ENCODE measurements at regions not wholly inside any gene's neighbourhood (a gene's known extent, or its start where the extent isn't known, plus 50 kb on each side); places are given as distances from the start of the nearest gene placed in this dataset.

DNA sequence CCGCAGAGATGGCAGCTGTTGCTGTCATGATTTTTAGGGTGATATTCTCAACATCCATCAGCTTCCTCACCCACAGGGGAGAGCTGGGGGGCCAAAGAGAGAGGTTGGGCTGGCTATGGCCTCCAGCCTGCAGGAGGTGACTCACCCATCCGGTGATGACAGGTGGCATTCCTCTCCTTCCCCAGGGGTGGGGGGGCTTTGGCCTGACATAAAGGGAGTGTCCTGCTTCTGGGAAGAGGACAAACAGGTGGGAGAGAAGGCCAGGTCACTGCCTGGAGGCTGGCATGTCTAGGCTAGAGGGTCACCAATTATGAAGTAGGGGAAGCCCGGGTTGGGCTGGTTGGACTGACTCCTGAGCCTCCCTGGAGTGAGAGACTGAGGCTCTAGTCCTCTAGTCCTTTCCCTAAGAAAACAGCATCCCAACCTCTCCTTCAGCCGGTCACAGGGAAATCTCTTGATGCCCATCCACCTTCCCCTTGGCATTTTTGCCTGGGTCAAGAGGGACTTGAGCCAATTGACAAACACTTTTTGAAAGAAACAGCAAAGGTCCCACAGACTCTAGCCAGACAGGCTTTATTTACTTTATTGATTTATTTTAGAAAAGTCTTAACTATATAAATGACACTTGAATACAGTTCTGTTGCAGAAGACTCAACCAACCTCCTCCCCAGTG lies 79.8 kb upstream of the ZNF716 start:
- Histone ChIP-seq H3K4me3 (no peak overlapping the region), H3K36me3 (ENCODE audit: low read depth) (no peaks in the 10 kb centered on the region), H3K4me1 (ENCODE audit: low read depth) (no peaks in the 10 kb centered on the region), H3K9me3 (peaks cover 79% of the 10 kb centered on the region)
- DNase-seq (no peak), ATAC-seq (no peak)
- intact Hi-C loops (cut with DNase I, micrococcal nuclease): no loop called here
- TF ChIP-seq, protein P1, sequence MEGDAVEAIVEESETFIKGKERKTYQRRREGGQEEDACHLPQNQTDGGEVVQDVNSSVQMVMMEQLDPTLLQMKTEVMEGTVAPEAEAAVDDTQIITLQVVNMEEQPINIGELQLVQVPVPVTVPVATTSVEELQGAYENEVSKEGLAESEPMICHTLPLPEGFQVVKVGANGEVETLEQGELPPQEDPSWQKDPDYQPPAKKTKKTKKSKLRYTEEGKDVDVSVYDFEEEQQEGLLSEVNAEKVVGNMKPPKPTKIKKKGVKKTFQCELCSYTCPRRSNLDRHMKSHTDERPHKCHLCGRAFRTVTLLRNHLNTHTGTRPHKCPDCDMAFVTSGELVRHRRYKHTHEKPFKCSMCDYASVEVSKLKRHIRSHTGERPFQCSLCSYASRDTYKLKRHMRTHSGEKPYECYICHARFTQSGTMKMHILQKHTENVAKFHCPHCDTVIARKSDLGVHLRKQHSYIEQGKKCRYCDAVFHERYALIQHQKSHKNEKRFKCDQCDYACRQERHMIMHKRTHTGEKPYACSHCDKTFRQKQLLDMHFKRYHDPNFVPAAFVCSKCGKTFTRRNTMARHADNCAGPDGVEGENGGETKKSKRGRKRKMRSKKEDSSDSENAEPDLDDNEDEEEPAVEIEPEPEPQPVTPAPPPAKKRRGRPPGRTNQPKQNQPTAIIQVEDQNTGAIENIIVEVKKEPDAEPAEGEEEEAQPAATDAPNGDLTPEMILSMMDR (IDR thresholded peaks at IDR 0.05): no peak

DNA sequence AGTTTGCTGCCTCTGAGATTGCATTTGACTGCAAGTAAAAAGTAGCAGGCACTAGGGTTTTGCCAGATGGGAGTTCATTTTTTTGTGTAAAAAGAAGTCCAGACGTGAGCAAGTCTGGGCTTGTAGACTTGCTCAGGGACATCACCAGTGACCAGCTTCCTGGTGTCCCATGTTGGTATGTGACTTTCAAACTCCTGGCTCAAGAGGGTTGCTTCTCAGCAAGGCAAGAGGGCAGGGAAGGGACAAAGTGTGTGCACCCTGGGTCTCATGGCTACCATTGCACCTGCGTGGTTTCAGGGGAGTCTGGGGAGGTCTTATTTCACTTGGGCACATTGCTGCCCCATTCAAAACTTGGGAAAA lies 79.3 kb upstream of the ZNF716 start:
- no peak overlapping the region for H3K4me3 ChIP-seq
- DNase-seq (no peak), ATAC-seq (no peak)
- H3K4me1 ChIP-seq (ENCODE audit: low read depth): no peaks in the 10 kb centered on the region
- intact Hi-C loops (cut with DNase I, micrococcal nuclease): no loop called here
- TF ChIP-seq, protein P1 (IDR thresholded peaks at IDR 0.05): no peak
- peaks cover 74% of the 10 kb centered on the region for H3K9me3 ChIP-seq
- no peaks in the 10 kb centered on the region for H3K36me3 ChIP-seq (ENCODE audit: low read depth)

DNA sequence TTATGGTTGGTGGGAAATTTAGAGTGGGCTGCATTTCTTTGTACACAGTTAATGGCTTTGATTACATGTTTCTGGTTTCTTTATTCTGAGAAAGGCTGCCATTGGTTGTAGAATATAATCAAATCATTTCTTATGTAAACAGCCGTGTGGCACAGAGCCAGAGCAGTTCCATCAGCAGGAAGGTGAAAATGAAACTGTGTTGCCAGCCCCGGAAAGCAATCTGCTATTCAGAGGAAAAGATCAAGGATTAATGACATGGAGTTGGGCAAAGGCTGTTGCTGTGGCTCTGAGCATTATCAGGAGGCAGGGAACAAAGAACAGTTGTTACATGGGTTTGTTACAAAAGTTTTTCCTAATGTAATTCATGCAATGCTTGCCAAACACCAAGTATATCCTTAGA lies 74.2 kb upstream of the ZNF716 start:
- Histone ChIP-seq H3K36me3 (ENCODE audit: low read depth) (no peaks in the 10 kb centered on the region), H3K9me3 (peaks cover 72% of the 10 kb centered on the region), H3K4me3 (no peak overlapping the region), H3K4me1 (ENCODE audit: low read depth) (no peaks in the 10 kb centered on the region)
- intact Hi-C loops (cut with DNase I, micrococcal nuclease): no loop called here
- DNase-seq: no peak
- TF ChIP-seq, protein P1 (IDR thresholded peaks at IDR 0.05): no peak
- ATAC-seq: no peak

DNA sequence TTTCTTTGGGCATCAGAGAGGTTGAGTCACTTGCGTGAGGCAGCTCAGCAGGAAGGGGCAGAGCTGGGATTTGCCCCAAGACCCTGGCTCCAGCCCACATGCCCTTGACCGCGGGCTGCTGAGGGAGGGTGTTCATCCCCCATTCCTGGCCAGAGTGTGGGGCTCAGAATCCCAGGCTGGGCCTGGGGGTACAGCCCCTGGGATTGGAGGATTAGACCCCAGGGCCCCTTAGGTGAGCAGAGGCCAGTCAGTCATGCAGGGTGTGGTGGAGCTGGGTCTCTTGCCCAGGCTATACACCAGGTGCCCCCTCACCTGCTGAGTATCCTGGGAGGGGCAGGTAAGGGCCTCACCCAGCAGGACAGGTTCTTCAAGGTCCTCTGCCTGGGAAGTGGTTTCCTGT lies 68.4 kb upstream of the ZNF716 start:
- H3K9me3 ChIP-seq: peaks cover 75% of the 10 kb centered on the region
- intact Hi-C loops (cut with DNase I, micrococcal nuclease): no loop called here
- ATAC-seq: no peak
- no peaks in the 10 kb centered on the region for H3K4me1 ChIP-seq (ENCODE audit: low read depth)
- DNase-seq: no peak
- TF ChIP-seq, protein P1 (IDR thresholded peaks at IDR 0.05): no peak
- H3K36me3 ChIP-seq (ENCODE audit: low read depth): no peaks in the 10 kb centered on the region
- H3K4me3 ChIP-seq: no peak overlapping the region

DNA sequence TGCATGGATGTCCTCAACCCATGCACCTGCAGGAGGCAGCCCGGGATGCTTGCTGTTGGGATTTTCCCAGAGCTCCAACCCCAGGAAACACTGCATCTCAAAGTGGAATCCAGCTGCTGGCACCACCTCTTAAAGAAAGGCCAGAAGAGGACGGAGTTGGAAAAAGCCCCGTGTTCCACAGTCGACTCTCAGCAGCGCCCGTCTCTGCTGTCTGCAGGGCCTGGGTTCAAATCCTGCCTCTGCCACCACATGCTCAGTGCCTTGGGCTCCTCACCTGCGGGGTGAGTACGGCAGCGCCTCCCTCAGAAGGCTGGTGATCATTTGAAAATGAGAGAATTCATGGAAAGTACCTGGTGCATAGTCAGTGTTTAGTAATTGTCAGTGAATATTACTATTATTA lies 65.6 kb upstream of the ZNF716 start:
- ATAC-seq (no peak), DNase-seq (no peak)
- Histone ChIP-seq H3K9me3 (peaks cover 81% of the 10 kb centered on the region), H3K36me3 (ENCODE audit: low read depth) (no peaks in the 10 kb centered on the region), H3K4me3 (no peak overlapping the region), H3K4me1 (ENCODE audit: low read depth) (no peaks in the 10 kb centered on the region)
- TF ChIP-seq, protein P1 (IDR thresholded peaks at IDR 0.05): no peak
- intact Hi-C loops (cut with DNase I, micrococcal nuclease): no loop called here

DNA sequence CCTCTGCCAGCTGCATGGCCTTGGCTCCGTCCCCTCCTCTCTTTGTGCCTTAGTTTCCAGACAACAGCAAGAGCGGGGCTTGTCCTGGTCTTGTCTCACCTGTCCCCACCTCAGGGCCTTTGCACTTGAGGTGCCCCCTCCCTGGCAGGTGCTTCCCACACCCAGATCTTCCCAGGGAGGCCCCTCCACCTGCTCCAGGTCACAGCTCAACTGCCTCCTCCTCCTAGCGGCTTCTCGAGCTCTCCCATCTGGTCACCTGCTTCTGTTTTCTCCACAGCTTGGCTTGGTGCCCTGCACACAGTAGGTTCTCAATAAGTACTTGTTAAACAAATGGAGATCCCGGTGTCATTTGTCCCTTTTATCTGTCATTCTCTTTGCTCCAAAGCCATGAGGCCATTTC lies 64.3 kb upstream of the ZNF716 start:
- intact Hi-C loops (cut with DNase I, micrococcal nuclease): no loop called here

More for the DNA sequence above, 64.3 kb upstream of the ZNF716 start:
- peaks cover 79% of the 10 kb centered on the region for H3K9me3 ChIP-seq
- H3K4me3 ChIP-seq: no peak overlapping the region
- no peaks in the 10 kb centered on the region for H3K36me3 ChIP-seq (ENCODE audit: low read depth)
- TF ChIP-seq, protein P1 (IDR thresholded peaks at IDR 0.05): no peak
- H3K4me1 ChIP-seq (ENCODE audit: low read depth): no peaks in the 10 kb centered on the region
- ATAC-seq (no peak), DNase-seq (no peak)

All from mucosa of descending colon (tissue), 3 donors.